GM23338 (cell line): ENCODE measurements at regions not wholly inside any gene's neighbourhood (a gene's known extent, or its start where the extent isn't known, plus 50 kb on each side); places are given as distances from the start of the nearest gene placed in this dataset.

ENCODE experiments used
- CREB1 ChIP-seq: fragments of 250-450 bp; sonication (Bioruptor Pico); IDR thresholded peaks from 2 replicates; pipeline ENCODE4 v1.5.0; 2020; ENCODE audit warnings: low read depth, mild to moderate bottlenecking, moderate library complexity
- EZH2 ChIP-seq: fragments of 200-600 bp; sonication (generic); IDR thresholded peaks from one replicate; pipeline ENCODE4 v1.8.0; 2017; ENCODE audit warnings: antibody characterized with exemption, mild to moderate bottlenecking, low read depth; ENCODE audit not compliant: unreplicated experiment
- EZH2phosphoT487 ChIP-seq: fragments of 200-600 bp; sonication (generic); IDR thresholded peaks from one replicate; pipeline ENCODE4 v1.8.1; 2018; ENCODE audit warnings: antibody characterized with exemption; ENCODE audit not compliant: unreplicated experiment
- JUNB ChIP-seq: IDR thresholded peaks from one replicate; pipeline ENCODE4 v1.6.1; 2016; ENCODE audit warnings: antibody characterized with exemption; ENCODE audit not compliant: unreplicated experiment
- NANOG ChIP-seq: IDR thresholded peaks from 2 replicates; pipeline ENCODE4 v1.6.1; 2016; ENCODE audit warnings: antibody characterized with exemption, borderline replicate concordance
- POLR2AphosphoS5 ChIP-seq: IDR thresholded peaks from 2 replicates; pipeline ENCODE4 v1.6.1; 2016; ENCODE audit warnings: antibody characterized with exemption, low read depth
- REST ChIP-seq: IDR thresholded peaks from one replicate; pipeline ENCODE4 v1.6.1; 2018; ENCODE audit warnings: antibody characterized with exemption; ENCODE audit not compliant: unreplicated experiment
- STAT1 ChIP-seq: IDR thresholded peaks from one replicate; pipeline ENCODE4 v1.6.1; 2016; ENCODE audit warnings: antibody characterized with exemption; ENCODE audit not compliant: unreplicated experiment
- ZNF114 ChIP-seq: fragments of 250-450 bp; sonication (Bioruptor Pico); IDR thresholded peaks from 2 replicates; pipeline ENCODE4 v1.5.0; 2020; ENCODE audit warnings: mild to moderate bottlenecking, moderate library complexity
- ZNF331 ChIP-seq: fragments of 250-450 bp; sonication (Bioruptor Pico); IDR thresholded peaks from 2 replicates; pipeline ENCODE4 v1.5.0; 2020; ENCODE audit warnings: low read depth, mild to moderate bottlenecking, moderate library complexity
- TF ChIP-seq, protein P1 (sequence below), 2 experiments: fragments of 200-600 bp in 1 of 2; sonication (generic) in 1 of 2; conservative IDR thresholded peaks; 2 replicates each; pipeline versions ENCODE4 v1.5.1 to v1.6.1; 2016 to 2017; ENCODE audit warnings: antibody characterized with exemption in 2 of 2, low read depth in 2 of 2, mild to moderate bottlenecking in 2 of 2, moderate library complexity in 1 of 2
- TF ChIP-seq, protein P2 (sequence below): IDR thresholded peaks from 2 replicates; pipeline ENCODE4 v1.6.1; 2016; ENCODE audit warnings: antibody characterized with exemption
- TF ChIP-seq, protein P3 (sequence below): fragments of 250-450 bp; sonication (Bioruptor Pico); IDR thresholded peaks from 2 replicates; pipeline ENCODE4 v1.5.0; 2020; ENCODE audit warnings: mild to moderate bottlenecking, moderate library complexity

DNA sequence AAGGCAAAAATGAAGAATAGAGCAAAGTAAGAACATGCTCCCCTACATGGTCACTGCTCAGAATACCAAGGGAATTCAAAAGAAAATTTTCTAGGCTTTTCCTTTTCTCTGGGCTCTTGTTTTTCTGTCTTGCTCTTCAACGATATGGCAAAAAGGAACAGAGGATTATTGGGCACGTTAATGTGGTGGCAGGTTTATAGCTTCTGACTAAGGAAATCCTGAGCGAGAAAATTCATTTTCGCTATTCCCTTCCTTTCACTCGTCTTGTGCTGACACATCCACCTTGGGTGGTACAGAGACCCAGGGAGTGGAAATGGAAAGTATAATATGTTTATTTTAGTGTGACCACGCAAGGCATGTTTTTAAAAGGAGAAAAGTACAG lies 132.8 kb downstream of the TRIM27 start:
- TF ChIP-seq ZNF114 (CRISPR knock-in tag), result no peak
- TF ChIP-seq, protein P1, sequence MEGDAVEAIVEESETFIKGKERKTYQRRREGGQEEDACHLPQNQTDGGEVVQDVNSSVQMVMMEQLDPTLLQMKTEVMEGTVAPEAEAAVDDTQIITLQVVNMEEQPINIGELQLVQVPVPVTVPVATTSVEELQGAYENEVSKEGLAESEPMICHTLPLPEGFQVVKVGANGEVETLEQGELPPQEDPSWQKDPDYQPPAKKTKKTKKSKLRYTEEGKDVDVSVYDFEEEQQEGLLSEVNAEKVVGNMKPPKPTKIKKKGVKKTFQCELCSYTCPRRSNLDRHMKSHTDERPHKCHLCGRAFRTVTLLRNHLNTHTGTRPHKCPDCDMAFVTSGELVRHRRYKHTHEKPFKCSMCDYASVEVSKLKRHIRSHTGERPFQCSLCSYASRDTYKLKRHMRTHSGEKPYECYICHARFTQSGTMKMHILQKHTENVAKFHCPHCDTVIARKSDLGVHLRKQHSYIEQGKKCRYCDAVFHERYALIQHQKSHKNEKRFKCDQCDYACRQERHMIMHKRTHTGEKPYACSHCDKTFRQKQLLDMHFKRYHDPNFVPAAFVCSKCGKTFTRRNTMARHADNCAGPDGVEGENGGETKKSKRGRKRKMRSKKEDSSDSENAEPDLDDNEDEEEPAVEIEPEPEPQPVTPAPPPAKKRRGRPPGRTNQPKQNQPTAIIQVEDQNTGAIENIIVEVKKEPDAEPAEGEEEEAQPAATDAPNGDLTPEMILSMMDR (conservative IDR thresholded peaks at IDR 0.05; ENCODE audit: low read depth in 2 of 2), result no peak
- no peak for TF ChIP-seq EZH2
- TF ChIP-seq ZNF331 (CRISPR knock-in tag), result no peak
- no peak for TF ChIP-seq REST
- TF ChIP-seq CREB1 (CRISPR knock-in tag), result no peak
- TF ChIP-seq POLR2AphosphoS5, result no peak
- no peak for TF ChIP-seq EZH2phosphoT487
- no peak for TF ChIP-seq NANOG
- TF ChIP-seq, protein P2, sequence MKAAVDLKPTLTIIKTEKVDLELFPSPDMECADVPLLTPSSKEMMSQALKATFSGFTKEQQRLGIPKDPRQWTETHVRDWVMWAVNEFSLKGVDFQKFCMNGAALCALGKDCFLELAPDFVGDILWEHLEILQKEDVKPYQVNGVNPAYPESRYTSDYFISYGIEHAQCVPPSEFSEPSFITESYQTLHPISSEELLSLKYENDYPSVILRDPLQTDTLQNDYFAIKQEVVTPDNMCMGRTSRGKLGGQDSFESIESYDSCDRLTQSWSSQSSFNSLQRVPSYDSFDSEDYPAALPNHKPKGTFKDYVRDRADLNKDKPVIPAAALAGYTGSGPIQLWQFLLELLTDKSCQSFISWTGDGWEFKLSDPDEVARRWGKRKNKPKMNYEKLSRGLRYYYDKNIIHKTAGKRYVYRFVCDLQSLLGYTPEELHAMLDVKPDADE, result no peak
- TF ChIP-seq JUNB, result no peak
- TF ChIP-seq STAT1, result no peak
- TF ChIP-seq, protein P3, sequence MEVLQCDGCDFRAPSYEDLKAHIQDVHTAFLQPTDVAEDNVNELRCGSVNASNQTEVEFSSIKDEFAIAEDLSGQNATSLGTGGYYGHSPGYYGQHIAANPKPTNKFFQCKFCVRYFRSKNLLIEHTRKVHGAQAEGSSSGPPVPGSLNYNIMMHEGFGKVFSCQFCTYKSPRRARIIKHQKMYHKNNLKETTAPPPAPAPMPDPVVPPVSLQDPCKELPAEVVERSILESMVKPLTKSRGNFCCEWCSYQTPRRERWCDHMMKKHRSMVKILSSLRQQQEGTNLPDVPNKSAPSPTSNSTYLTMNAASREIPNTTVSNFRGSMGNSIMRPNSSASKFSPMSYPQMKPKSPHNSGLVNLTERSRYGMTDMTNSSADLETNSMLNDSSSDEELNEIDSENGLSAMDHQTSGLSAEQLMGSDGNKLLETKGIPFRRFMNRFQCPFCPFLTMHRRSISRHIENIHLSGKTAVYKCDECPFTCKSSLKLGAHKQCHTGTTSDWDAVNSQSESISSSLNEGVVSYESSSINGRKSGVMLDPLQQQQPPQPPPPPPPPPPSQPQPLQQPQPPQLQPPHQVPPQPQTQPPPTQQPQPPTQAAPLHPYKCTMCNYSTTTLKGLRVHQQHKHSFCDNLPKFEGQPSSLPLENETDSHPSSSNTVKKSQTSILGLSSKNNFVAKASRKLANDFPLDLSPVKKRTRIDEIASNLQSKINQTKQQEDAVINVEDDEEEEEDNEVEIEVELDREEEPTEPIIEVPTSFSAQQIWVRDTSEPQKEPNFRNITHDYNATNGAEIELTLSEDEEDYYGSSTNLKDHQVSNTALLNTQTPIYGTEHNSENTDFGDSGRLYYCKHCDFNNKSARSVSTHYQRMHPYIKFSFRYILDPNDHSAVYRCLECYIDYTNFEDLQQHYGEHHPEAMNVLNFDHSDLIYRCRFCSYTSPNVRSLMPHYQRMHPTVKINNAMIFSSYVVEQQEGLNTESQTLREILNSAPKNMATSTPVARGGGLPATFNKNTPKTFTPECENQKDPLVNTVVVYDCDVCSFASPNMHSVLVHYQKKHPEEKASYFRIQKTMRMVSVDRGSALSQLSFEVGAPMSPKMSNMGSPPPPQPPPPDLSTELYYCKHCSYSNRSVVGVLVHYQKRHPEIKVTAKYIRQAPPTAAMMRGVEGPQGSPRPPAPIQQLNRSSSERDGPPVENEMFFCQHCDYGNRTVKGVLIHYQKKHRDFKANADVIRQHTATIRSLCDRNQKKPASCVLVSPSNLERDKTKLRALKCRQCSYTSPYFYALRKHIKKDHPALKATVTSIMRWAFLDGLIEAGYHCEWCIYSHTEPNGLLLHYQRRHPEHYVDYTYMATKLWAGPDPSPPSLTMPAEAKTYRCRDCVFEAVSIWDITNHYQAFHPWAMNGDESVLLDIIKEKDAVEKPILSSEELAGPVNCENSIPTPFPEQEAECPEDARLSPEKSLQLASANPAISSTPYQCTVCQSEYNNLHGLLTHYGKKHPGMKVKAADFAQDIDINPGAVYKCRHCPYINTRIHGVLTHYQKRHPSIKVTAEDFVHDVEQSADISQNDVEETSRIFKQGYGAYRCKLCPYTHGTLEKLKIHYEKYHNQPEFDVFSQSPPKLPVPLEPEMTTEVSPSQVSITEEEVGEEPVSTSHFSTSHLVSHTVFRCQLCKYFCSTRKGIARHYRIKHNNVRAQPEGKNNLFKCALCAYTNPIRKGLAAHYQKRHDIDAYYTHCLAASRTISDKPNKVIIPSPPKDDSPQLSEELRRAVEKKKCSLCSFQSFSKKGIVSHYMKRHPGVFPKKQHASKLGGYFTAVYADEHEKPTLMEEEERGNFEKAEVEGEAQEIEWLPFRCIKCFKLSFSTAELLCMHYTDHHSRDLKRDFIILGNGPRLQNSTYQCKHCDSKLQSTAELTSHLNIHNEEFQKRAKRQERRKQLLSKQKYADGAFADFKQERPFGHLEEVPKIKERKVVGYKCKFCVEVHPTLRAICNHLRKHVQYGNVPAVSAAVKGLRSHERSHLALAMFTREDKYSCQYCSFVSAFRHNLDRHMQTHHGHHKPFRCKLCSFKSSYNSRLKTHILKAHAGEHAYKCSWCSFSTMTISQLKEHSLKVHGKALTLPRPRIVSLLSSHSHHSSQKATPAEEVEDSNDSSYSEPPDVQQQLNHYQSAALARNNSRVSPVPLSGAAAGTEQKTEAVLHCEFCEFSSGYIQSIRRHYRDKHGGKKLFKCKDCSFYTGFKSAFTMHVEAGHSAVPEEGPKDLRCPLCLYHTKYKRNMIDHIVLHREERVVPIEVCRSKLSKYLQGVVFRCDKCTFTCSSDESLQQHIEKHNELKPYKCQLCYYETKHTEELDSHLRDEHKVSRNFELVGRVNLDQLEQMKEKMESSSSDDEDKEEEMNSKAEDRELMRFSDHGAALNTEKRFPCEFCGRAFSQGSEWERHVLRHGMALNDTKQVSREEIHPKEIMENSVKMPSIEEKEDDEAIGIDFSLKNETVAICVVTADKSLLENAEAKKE (CRISPR knock-in tag), result no peak
